DMS53 treated with DMSO at 0.1 percent for 48 hours (cell line): ENCODE measurements at regions not wholly inside any gene's neighbourhood (a gene's known extent, or its start where the extent isn't known, plus 50 kb on each side); places are given as distances from the start of the nearest gene placed in this dataset.
"Not testable (repeated sequence)": the region's sequence is repeated elsewhere in the genome, so short reads cannot be mapped to it uniquely, and the experiment has no call there.

Experiments used
- DNase-seq: peaks from one replicate; lab custom pipeline; 2025; ENCODE audit not compliant: unreplicated experiment; lab: John Stamatoyannopoulos, UW

DNA sequence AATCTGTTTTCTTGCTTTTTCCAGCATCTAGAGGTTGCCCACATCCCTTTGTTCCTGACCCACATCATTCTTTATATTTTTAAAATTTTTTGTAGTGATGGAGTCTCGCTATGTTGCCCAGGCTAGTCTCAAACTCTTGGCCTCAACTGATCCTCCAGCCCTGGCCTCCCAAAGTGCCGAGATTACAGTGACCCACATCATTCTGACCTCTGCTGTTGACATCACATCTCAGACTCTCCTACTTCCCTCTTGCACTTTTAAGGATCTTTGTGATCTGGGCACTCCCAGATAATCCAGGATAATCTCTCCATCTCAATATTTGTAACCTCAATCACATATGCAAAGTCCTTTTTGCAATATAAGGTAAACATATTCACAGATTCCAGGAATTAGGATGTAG lies 266.6 kb downstream of the MEX3B start:
- DNase-seq = no peak

DNA sequence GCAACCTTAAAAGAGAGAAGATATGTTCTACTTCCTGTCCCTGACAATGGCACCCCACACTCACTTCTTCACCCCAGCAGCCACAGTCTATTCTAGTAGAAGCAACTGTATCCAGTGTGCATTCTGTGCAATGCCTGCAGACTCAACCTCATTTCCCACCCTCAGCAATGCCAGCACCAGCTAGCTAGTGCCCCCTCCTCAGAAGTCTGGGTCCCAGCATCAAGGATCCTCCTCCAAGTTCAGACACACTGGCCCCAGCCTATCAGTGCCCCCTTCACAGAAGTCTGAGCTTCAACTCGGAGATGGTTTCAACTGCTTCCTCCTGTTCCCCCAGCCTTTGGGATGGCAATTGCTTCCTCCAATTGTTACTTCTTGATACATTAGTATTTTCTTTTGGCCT lies 268.3 kb downstream of the MEX3B start:
- no peak for DNase-seq

DNA sequence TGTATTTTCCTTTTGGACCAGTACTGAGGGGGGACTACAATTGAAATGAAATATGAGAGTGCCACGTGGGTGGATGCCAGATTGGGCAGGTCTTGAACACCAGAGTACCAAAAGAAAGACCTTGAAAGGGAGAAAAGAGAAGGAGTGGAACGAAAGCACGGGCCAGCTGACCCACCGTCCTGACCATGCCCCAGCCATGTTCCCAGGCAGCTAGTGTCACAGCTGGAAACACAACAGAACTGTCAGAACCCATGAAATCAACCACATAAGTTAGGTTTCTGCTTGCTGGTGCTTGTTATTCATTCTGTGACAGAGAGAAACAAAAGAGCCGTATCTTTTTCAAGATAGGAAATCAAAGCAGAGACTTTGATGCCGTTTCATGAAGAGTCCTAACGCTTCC lies 268.8 kb downstream of the MEX3B start:
- no peak for DNase-seq

DNA sequence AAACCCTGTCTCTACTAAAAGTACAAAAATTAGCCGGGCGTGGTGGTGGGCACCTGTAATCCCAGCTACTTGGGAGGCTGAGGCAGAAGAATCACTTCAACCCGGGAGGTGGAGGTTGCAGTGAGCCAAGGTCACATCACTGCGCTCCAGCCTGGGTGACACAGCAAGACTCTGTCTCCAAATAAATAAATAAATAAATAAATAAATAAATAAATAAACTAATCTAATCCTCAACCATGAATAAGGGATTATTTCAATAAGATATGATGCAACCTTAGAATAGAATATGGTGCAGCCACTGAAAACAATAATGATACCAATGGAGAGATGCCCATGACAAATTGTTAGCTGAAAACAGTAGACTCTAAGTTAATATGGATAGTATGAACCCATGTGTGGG lies 270.0 kb downstream of the MEX3B start:
- DNase-seq = not testable (repeated sequence)

DNA sequence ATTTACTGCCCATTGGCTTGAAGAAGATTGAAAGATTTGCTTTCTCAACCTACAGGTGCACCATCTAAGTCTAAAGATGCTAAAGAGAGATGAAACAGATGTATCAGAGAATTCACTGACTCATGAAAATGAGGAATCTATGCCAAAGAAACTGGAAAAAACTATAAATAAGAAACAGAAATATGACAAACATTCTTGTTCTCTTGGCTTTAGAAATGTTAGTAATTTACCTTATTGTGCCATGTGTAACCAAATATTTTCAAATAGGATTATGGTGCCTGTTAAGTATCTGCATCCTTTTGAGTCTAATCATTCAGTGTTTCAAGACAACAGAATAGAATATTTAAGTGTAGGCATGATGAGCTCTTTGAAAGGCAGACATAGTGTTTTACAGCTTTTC lies 271.5 kb downstream of the MEX3B start:
- no peak for DNase-seq

DNA sequence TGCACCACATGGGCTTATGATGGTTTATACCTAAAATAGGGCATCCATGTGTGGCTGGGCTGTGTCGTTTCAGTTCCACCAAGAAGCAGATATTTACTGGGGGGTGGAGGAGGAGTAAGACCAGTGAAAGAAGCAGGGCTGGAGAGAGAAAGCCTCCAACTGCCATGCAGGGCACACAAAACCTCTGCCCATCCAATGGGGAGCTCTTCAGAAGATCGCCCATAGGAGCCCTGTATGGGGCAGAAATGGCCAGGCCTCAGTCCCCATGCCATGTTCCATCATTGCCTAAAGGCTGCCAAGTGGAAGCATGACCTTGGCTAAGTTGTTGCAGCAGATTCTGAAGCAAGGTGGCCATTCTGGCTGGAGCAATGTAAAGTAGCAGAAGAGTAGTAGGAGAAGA lies 277.0 kb downstream of the MEX3B start:
- DNase-seq = no peak

DNA sequence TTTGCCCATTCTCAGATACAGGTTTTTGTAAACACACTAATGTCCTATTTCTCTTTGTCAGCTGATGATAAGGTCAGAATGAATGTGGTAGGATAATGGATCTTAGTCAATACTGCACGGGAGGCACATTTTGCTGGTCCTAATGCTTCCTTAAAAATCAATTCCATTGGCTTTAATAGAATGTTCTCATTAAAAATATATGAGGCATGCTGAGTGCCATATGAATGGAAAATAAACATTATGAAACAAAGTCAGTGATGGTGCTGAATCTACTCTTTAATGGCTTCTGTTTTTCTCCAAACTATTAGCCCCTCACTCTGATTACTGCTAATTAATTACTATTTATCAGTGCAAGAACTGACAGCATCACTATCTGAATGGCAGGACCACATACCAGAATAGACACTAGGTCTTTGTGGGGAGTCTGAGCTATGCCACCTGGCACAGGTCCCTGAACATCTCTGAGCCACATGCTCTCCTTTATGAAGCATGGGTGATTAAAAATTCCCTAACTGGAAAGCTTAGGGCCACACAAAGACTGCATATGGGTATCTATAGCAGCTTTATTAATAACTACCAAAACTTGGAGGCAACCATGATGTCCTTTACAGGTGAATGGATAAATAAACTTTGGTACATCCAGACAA lies 278.9 kb downstream of the MEX3B start:
- no peak for DNase-seq

DNA sequence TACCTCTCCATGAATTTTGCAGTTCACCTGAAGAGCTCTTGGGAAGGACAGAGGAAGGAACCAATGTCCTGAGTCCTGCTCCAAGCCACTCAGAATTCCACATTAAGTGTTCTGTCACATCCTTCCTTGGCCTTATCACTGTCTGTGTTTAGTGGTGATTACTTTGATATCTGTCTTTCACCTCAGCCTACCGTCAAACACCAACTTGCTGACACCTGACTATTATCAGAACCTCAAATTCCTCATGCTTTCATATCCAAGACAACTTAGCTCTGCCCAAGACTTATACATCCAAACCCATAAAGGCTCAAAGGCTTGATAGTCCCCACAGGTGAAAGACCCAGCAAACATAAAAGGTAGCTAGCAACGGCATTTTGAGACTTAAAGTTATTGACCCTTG lies 280.0 kb downstream of the MEX3B start:
- DNase-seq = no peak

DNA sequence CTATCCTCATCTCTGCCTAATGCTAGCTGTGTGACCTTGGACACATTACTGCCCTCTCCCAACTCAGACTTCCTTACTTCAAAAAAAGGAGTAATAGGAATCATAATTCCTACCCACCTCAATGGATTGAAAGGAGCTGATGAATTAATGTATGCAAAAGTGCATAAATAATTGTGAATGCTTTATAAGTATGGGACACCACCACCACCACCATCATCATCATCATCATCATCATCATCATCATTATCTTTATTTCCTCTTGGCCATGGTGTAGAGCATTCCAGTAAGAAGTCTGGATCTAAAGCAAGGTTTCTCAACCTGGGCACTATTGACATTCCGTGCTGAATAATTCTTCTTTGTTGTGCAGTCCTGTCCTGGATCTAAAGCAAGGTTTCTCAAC lies 282.5 kb downstream of the MEX3B start:
- no peak for DNase-seq

DNA sequence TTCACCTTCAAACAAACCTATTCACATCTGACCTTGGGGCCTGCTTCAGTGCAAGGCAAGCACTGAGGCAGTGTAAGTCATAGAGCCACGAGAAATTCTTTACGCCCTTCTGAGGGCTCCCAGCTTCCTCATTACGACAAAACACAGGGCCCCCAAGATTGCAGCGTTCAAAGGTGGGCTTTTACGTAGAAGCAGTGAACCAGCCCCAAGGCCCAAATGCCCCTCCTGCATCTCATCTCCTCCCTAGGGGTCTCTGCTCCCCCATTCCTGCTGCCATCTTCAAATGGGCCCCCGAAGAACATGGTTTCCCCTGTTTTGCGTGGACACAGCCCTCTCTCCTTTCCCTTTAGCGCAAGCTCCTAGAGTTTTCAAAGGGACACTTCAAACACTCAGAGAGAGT lies 285.1 kb downstream of the MEX3B start:
- DNase-seq = no peak

DNA sequence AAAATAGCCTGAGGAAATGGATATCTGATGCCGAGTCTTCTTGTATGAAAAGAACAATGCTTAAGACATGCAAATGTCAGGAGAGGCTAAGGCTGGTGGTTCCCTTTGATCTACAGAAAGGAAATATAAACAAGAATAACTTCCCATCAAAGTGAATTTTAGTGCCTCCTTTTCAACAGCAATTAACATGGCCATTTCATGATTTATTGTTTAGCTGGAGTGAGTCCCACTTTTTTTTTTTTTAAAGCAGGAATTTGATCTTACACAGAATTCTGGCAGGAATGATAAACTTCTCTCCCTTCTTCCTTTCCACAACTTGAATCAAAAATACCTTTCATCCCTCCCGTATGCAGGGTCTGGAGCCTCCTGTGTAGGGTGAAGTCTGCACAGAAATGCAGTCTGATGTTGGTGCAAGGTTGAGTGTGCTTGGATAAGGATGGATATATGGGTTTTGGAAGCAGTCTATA lies 287.0 kb downstream of the MEX3B start:
- no peak for DNase-seq

DNA sequence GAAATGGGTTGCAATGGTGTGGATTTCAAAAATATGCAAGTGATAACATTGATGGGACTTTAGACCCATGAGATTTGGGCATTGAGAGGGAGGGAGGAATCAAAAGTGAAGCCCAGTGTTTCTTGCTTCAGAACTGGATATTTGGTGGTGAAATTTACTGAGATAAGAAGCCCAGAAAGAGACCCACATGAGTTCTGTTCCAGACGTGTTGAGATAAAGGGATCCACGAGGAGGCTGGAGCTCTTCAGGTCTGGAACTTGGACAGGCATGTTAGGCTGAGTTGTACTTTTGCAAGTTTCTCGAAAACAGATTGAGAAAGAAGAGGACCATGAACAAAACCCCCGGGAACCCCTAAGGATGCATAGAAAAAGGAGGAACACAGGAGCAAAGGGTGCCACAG lies 290.2 kb downstream of the MEX3B start:
- DNase-seq = no peak

DNA sequence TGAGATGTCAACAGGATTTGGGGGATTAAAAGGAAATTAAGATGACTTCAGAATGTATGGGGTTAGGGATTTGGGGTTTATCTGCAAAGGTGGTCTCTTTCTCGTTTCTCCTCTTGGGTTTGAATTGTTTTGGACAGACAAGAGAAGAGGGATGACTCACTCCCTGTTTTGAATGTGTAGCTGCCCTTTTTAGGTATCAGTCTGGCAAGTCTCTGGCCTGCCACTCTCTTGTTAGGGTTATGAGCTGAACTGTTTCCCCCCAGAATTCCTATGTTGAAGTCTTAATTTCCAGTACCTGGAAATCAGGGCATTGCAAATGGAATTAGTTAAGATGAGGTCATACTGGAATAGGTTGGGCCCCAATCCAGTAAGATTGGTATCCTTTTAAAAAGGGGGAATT lies 291.7 kb downstream of the MEX3B start:
- DNase-seq = no peak

DNA sequence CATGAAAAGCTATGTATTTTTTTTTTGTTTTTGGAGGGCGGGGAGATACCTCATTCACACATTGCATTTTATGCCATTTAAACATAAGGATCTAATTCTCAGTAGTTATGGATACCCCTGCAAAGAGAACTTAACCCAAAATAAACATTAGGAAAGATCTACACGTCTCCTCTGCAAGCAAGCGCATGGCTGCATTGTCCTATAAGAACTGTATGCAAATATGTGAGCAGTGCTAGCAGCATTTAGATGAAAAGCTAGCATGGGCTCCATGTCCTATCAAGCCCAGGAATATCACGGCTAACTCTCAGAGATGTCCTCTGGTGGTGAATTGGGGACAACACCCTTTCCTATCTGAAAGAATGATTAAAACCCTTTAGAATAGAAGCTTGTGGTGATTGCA lies 292.8 kb downstream of the MEX3B start:
- DNase-seq = no peak

DNA sequence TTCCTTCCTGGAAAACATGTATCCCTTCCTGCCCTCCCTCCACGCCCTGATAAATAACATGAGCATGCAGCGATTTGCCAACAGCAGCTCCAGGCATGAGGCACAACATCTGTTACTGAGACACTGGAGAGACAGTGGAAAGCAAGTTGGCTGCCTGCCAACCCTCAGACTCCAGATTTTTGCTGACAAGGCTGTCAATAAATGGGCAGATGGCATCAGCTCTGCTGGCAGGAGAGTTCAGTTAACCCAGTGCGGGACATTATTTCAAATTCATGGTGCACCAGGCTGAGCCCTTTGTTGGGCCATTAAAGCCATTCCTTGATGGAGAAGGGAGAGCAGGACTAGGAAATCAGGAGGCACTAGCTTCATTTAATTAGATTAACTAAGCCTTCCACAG lies 293.3 kb downstream of the MEX3B start:
- peak; percentile 71 for DNase-seq

DNA sequence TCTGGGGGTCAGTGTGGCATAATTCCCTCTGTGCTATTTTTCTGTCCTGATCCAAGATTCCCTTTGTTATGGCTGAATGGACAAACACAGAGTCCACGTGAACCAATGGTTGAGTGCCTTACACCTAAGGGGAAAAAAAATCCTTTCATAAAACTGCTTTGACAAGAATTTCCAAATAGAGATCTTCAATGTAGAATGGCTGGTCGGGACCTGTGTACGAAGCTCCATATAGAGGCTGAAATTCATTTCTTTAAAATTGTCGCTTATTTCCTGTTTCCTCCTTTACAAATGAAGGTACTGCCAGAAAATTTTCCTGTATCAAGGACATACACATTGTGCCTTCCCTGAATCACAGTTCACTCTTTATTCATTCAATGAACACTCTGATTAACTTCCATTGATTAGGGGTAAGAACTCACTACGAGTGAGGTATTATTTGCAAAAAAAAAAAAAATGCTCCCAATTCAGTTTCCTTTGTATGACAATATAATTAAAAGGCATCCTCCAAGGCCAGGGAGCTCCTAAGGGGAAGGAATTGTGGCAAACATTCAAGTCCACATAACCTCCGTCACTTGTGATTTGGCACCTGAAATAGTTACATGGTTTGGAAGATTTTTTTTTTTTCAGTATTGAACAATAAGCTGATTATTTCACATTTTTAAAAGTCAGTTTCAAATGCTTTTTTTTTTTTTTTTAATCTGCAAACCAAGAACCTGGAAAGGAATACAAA lies 293.8 kb downstream of the MEX3B start:
- no peak for DNase-seq

DNA sequence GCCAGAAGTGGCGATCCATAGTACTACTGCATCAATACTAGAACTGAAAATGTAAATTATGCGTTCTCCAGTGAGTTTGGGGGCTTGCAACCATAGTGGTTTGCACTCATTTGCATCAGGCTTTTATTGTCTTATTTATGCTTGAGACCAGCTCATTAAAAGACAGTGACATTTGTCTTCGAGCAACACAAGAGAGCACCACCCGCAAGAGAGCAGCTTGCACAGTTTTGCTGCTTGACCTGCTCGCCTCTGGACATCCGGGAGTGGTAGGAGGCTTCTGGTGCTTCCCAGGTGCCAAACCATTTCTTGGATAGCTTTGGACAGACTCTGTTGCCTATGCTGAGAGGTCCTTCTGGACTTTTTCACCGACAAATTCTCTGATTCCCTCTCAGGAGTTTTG lies 294.6 kb downstream of the MEX3B start:
- DNase-seq = no peak

DNA sequence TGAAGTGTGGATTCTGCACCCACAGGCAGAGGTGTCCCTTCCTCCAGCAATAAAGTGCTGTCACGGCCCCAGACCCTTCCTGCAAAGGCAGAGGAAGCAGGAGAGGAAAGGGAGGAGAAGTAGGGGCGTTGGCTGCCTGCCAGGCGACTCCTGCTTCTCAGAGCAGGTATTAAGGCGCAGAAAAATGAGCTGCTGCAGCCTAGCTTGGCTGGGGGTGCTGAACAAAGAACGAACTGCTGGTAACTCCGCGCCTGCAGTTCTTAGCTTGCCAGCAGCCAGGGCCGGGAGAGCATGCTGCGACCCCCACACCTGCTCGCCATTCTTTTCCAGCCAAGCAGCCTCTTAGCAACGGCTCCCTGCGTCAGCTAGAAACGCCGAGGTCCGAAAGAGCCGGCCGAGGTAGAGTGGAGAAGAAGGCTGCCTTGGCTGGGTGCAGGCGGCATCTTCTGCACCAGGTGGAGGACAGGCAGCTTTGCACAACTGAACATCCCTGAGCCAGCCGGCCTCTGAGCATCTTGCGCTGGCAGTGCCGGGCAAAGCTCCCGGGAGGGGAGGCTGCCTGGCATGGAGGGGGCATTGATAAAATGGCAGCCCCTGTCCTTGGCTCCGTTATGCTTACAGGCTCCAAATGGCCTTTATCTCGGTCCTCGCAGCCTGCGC lies 296.0 kb downstream of the MEX3B start:
- no peak for DNase-seq

DNA sequence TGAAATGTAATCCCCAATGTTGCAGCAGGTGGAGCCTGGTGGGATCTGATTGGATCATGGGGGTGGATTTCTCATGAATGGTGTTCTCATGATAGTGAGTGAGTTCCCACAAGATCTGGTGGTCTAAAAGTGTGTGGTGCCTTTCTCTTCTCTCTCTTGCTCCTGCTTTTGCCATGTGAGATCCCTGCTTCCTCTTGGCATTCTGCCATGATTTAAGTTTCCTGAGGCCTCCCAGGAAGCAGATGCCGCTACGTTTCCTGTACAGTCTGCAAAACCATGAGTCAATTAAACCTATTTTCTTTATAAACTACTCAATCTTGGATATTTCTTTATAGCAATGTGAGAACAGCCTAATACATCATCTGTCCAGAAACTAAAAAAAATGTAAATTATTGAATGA lies 298.3 kb downstream of the MEX3B start:
- no peak for DNase-seq

DNA sequence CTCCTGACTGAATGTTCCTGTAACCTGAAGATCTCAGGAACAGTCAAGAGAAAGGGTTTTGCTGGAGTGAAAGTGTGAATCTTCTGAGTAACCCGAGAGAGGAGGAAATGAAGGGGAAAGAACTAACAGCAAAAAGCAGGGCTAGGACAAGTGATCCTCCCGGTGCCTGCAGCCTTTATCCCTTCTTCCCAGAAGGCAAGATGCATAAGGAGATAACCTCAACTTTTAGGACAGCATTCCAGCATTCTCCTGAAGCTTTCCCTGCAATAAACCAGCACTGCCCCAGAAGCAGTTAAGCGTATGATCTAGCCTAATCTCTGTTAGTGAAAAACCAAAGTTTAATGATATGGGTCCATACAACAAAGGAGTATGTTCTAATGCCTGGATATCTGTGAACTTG lies 298.8 kb downstream of the MEX3B start:
- DNase-seq = no peak

DNA sequence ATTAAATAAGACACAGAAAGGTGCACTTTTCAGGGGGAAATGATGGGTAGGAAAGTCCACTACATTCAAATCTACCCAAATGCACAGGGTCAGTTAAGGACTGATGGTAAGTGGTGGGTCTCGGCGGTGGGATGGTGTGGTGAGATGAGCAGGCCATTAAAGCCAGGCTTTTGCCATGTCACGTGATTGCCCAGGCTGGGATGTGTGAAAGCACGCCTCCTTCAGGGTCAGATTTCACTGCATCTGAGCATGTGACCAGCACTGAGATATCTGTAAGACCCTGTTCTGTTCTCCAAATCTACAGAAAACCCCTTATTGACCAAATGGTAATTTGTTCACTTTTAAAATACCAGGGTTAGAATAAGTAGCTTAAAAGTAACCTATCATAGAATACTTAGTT lies 301.5 kb downstream of the MEX3B start:
- no peak for DNase-seq

DNA sequence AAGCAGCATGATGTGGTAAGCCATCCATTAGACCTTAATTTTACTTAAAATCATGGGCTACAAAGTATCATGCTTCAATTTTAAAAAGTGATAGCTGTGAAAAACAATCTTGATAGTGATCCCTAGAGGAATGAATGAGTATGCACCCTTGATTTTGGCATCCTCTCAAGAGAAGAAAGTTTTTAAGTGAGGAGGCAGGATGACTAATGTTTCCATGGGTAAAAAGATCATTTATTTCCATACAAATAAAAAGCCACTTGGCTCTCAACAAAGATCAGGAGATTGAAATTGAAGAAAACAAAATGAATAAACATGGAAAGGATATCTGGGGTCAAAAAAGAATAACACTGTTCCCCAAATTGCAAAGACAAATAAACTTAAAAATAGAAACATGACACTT lies 305.4 kb downstream of the MEX3B start:
- DNase-seq = no peak
